ENCODE measurements at regions not wholly inside any gene's neighbourhood (a gene's known extent, or its start where the extent isn't known, plus 50 kb on each side); places are given as distances from the start of the nearest gene placed in this dataset.

DNA sequence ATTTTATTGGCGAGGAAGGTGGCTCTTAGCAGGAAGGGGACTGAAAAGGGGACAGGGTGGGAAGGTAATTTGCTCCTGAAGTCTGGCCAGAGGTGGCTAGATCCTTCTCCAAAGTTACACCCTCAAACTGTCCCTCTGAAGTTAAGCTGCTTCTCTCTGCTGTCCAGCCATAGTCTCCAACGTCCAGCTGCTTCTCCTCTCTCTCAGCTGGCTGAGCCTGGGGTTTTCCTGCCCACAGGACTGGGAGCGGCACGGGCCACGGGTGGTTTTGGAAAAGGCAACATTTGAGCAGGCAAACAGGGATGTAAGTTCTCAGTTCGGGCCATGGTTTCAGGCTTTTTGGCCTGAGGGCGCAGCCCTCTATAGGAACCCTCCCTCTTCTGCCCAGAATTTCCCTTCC, 128.3 kb downstream of the YIPF5 start:
- TF ChIP-seq CTCF (IDR thresholded peaks at IDR 0.05) (no peak), POLR2A (IDR thresholded peaks at IDR 0.05) (no peak)
